H1 (cell line): ENCODE measurements at regions not wholly inside any gene's neighbourhood (a gene's known extent, or its start where the extent isn't known, plus 50 kb on each side); places are given as distances from the start of the nearest gene placed in this dataset.

Source experiments
- CTCF ChIA-PET: fragments of 300-600 bp; sonication (Branson Sonifier 250); formaldehyde crosslinking; loops from one replicate; lab custom pipeline; 2021; ENCODE audit not compliant: partially characterized antibody; lab: Charles Lee
- POLR2A ChIA-PET: fragments of 300-600 bp; sonication (Branson Sonifier 250); formaldehyde crosslinking; loops from one replicate; lab custom pipeline; 2021; ENCODE audit warnings: inconsistent platforms; ENCODE audit not compliant: partially characterized antibody; lab: Charles Lee
- DNase-seq, 2 experiments: peaks; one replicate each; pipeline versions ENCODE4 v3.0.0 to v3.0.0-alpha.2; 2010 to 2022; ENCODE audit warnings: low spot score in 2 of 2, low read depth in 1 of 2, mixed read lengths in 1 of 2
- FAIRE-seq: peaks from 2 replicates; lab custom pipeline; 2011; peaks lifted over from hg19 to GRCh38; lab: Jason Lieb, UNC
- H2AFZ ChIP-seq: 2 replicates; pipeline ENCODE4 v1.8.1; 2012; ENCODE audit warnings: low read length, inconsistent platforms
- H2AK5ac ChIP-seq: 2 replicates; pipeline ENCODE4 v1.6.1; 2013; ENCODE audit warnings: low read depth, low read length
- H2BK120ac ChIP-seq: replicated peaks from 2 replicates; pipeline ENCODE3; 2013; ENCODE audit warnings: low read depth, low read length, inconsistent platforms
- H2BK12ac ChIP-seq: 2 replicates; pipeline ENCODE4 v1.6.1; 2013; ENCODE audit warnings: low read depth, low read length
- H2BK15ac ChIP-seq: 2 replicates; pipeline ENCODE4 v1.6.1; 2013; ENCODE audit warnings: low read length
- H2BK20ac ChIP-seq: 2 replicates; pipeline ENCODE4 v1.6.1; 2013; ENCODE audit warnings: low read length
- H2BK5ac ChIP-seq: 2 replicates; pipeline ENCODE4 v1.6.1; 2013; ENCODE audit warnings: low read depth, low read length
- H3K14ac ChIP-seq: 2 replicates; pipeline ENCODE4 v1.6.1; 2013; ENCODE audit warnings: inconsistent platforms; ENCODE audit not compliant: insufficient read length
- H3K18ac ChIP-seq: 2 replicates; pipeline ENCODE4 v1.6.1; 2013; ENCODE audit warnings: low read length; ENCODE audit errors: extremely low read depth
- H3K23ac ChIP-seq: 2 replicates; pipeline ENCODE4 v1.6.1; 2013; ENCODE audit warnings: inconsistent platforms; ENCODE audit not compliant: insufficient read length
- H3K23me2 ChIP-seq: 2 replicates; pipeline ENCODE4 v1.6.1; 2013; ENCODE audit warnings: low read depth, low read length
- H3K27ac ChIP-seq: 2 replicates; pipeline ENCODE4 v1.6.1; 2011; ENCODE audit warnings: low read depth, low read length, inconsistent platforms
- H3K27me3 ChIP-seq, 4 experiments: replicated peaks in 1 of 4; 1 replicate in 1 of 4; 2 replicates in 3 of 4; pipeline versions ENCODE4 v1.6.1 to v1.8.1; 2011 to 2013; ENCODE audit warnings: low read length in 3 of 4, mild to moderate bottlenecking in 3 of 4, inconsistent platforms in 2 of 4, mixed read lengths in 2 of 4, moderate library complexity in 1 of 4; ENCODE audit not compliant: control insufficient read depth in 3 of 4, insufficient read depth in 3 of 4; ENCODE audit errors: extremely low read depth in 1 of 4
- H3K36me3 ChIP-seq, 4 experiments: 2 replicates each; pipeline versions ENCODE4 v1.6.1 to v1.8.1; 2011 to 2013; ENCODE audit warnings: mild to moderate bottlenecking in 4 of 4, low read length in 3 of 4, moderate library complexity in 2 of 4, control low read depth in 1 of 4, inconsistent platforms in 1 of 4; ENCODE audit not compliant: insufficient read depth in 4 of 4, control insufficient read depth in 2 of 4
- H3K4ac ChIP-seq: replicated peaks from 2 replicates; pipeline ENCODE3; 2013; ENCODE audit warnings: low read length, low read depth, mixed read lengths, inconsistent platforms; ENCODE audit not compliant: insufficient read length
- H3K4me1 ChIP-seq, 4 experiments: replicated peaks in 1 of 4; 1 replicate in 1 of 4; 2 replicates in 3 of 4; pipeline versions ENCODE4 v1.6.1 to v1.8.1; 2011 to 2013; ENCODE audit warnings: low read length in 3 of 4, inconsistent platforms in 2 of 4, mixed read lengths in 1 of 4; ENCODE audit not compliant: insufficient read depth in 4 of 4, control insufficient read depth in 3 of 4
- H3K4me2 ChIP-seq, 2 experiments: 2 replicates each; pipeline versions ENCODE4 v1.6.1 to v1.8.1; 2011 to 2013; ENCODE audit warnings: low read depth in 2 of 2, low read length in 2 of 2, control low read depth in 1 of 2, inconsistent platforms in 1 of 2, mild to moderate bottlenecking in 1 of 2; ENCODE audit not compliant: insufficient read depth in 1 of 2
- H3K4me3 ChIP-seq, 4 experiments: fragments of 200-600, 300-600 bp in 1 of 4; sonication (generic), shearing (Covaris generic), sonication (Bioruptor Twin) in 1 of 4; 2 replicates each; pipeline versions ENCODE4 v1.5.1 to v1.8.1; 2011 to 2016; ENCODE audit warnings: low read length in 4 of 4, low read depth in 3 of 4, control low read depth in 2 of 4, inconsistent platforms in 2 of 4, mild to moderate bottlenecking in 2 of 4, mixed read lengths in 1 of 4, moderate library complexity in 1 of 4; ENCODE audit not compliant: insufficient read depth in 2 of 4; ENCODE audit errors: extremely low read depth in 1 of 4
- H3K56ac ChIP-seq: replicated peaks from 2 replicates; pipeline ENCODE3; 2013; ENCODE audit warnings: low read depth, mild to moderate bottlenecking, mixed read lengths, low read length, inconsistent platforms; ENCODE audit not compliant: insufficient read length
- H3K79me1 ChIP-seq: 2 replicates; pipeline ENCODE4 v1.6.1; 2013; ENCODE audit warnings: low read depth, low read length, control low read depth
- H3K79me2 ChIP-seq, 2 experiments: 2 replicates each; pipeline versions ENCODE4 v1.6.1 to v1.8.1; 2012 to 2013; ENCODE audit warnings: low read length in 2 of 2, mild to moderate bottlenecking in 2 of 2, inconsistent platforms in 1 of 2; ENCODE audit not compliant: insufficient read depth in 2 of 2, control insufficient read depth in 1 of 2
- H3K9ac ChIP-seq, 4 experiments: replicated peaks in 1 of 4; 1 replicate in 1 of 4; 2 replicates in 3 of 4; pipeline versions ENCODE4 v1.6.1 to v1.8.1; 2011 to 2013; ENCODE audit warnings: low read depth in 3 of 4, low read length in 3 of 4, control low read depth in 2 of 4, mild to moderate bottlenecking in 2 of 4, moderate library complexity in 2 of 4, inconsistent platforms in 1 of 4; ENCODE audit errors: extremely low read depth in 1 of 4
- H3K9me3 ChIP-seq, 2 experiments: 2 replicates each; pipeline versions ENCODE4 v1.6.1 to v1.8.1; 2012 to 2013; ENCODE audit warnings: mild to moderate bottlenecking in 2 of 2, moderate library complexity in 2 of 2, control low read depth in 1 of 2, inconsistent platforms in 1 of 2, low read depth in 1 of 2, low read length in 1 of 2, mixed read lengths in 1 of 2; ENCODE audit not compliant: insufficient read depth in 2 of 2
- H4K20me1 ChIP-seq, 2 experiments: replicated peaks in 1 of 2; 2 replicates each; pipeline versions ENCODE3 to v1.8.1; 2011 to 2013; ENCODE audit warnings: inconsistent platforms in 2 of 2, low read length in 2 of 2, mild to moderate bottlenecking in 1 of 2; ENCODE audit not compliant: insufficient read depth in 2 of 2, control insufficient read depth in 1 of 2
- H4K5ac ChIP-seq: 2 replicates; pipeline ENCODE4 v1.6.1; 2013; ENCODE audit warnings: low read length, low read depth, mixed read lengths, inconsistent platforms; ENCODE audit not compliant: insufficient read length
- H4K8ac ChIP-seq: 2 replicates; pipeline ENCODE4 v1.8.0; 2013; ENCODE audit warnings: mild to moderate bottlenecking, moderate library complexity, low read length, inconsistent platforms; ENCODE audit not compliant: insufficient read depth; ENCODE audit errors: extremely low read depth
- H4K91ac ChIP-seq: replicated peaks from 2 replicates; pipeline ENCODE3; 2013; ENCODE audit warnings: low read length, mixed read lengths, inconsistent platforms; ENCODE audit not compliant: insufficient read length
- ATF3 ChIP-seq: IDR thresholded peaks from 2 replicates; pipeline ENCODE4 v1.6.1; 2011; ENCODE audit warnings: low read depth, mild to moderate bottlenecking, low read length; ENCODE audit not compliant: insufficient read depth
- CBX8 ChIP-seq: fragments of 300-800, 300-1000 bp; sonication (generic); IDR thresholded peaks from 2 replicates; pipeline ENCODE4 v1.7.1; 2016; ENCODE audit warnings: low read depth, low read length, borderline replicate concordance
- CEBPB ChIP-seq: IDR thresholded peaks from 2 replicates; pipeline ENCODE4 v1.6.1; 2012; ENCODE audit warnings: low read depth, low read length
- E2F6 ChIP-seq: IDR thresholded peaks from 2 replicates; pipeline ENCODE4 v1.6.1; 2012; ENCODE audit warnings: inconsistent platforms
- EZH2 ChIP-seq: fragments of 200-600 bp; sonication (generic); IDR thresholded peaks from 2 replicates; pipeline ENCODE4 v1.7.1; 2012; ENCODE audit warnings: low read depth, mild to moderate bottlenecking, moderate library complexity, low read length, inconsistent platforms; ENCODE audit not compliant: severe bottlenecking
- KDM5A ChIP-seq: fragments of 200-600 bp; IDR thresholded peaks from 2 replicates; pipeline ENCODE4 v1.7.1; 2012; ENCODE audit warnings: mild to moderate bottlenecking, low read length, inconsistent platforms, mixed read lengths
- POLR2AphosphoS5 ChIP-seq: IDR thresholded peaks from 2 replicates; pipeline ENCODE4 v1.6.1; 2011; ENCODE audit warnings: low read depth, low read length
- RAD21 ChIP-seq, 2 experiments: IDR thresholded peaks in 1 of 2; conservative IDR thresholded peaks in 1 of 2; 2 replicates each; pipeline ENCODE4 v1.6.1; 2011; ENCODE audit warnings: low read depth in 2 of 2, low read length in 2 of 2, improper control_type of control experiment in 1 of 2, inconsistent platforms in 1 of 2, mild to moderate bottlenecking in 1 of 2, moderate library complexity in 1 of 2
- RFX5 ChIP-seq: IDR thresholded peaks from 2 replicates; pipeline ENCODE4 v1.6.1; 2011; ENCODE audit warnings: low read depth, low read length, improper control_type of control experiment, borderline replicate concordance
- SAP30 ChIP-seq: fragments of 300-600 bp; sonication (generic); IDR thresholded peaks from 2 replicates; pipeline ENCODE4 v1.7.1; 2012; ENCODE audit warnings: low read length, moderate library complexity, mild to moderate bottlenecking, inconsistent platforms; ENCODE audit not compliant: insufficient read depth, insufficient replicate concordance
- SIX5 ChIP-seq: IDR thresholded peaks from 2 replicates; pipeline ENCODE4 v1.6.1; 2011; ENCODE audit warnings: mild to moderate bottlenecking, low read depth, low read length
- SUZ12 ChIP-seq: fragments of 200-600 bp; sonication (generic); IDR thresholded peaks from 2 replicates; pipeline ENCODE4 v1.6.1; 2012; ENCODE audit warnings: mild to moderate bottlenecking, inconsistent platforms, low read length, moderate library complexity, mixed read lengths
- TCF12 ChIP-seq: IDR thresholded peaks from 2 replicates; pipeline ENCODE4 v1.6.1; 2011; ENCODE audit warnings: low read depth, mild to moderate bottlenecking, low read length
- YY1 ChIP-seq: IDR thresholded peaks from 2 replicates; pipeline ENCODE4 v1.6.1; 2011; ENCODE audit warnings: low read depth, mild to moderate bottlenecking, low read length
- WGBS, 2 experiments: shearing (Covaris generic) in 1 of 2; methylation state at CpG; one replicate each; pipeline versions ENCODE4 v1.1.6 to v1.1.7; 2013 to 2015; ENCODE audit warnings: low lambda C conversion rate in 2 of 2, mixed read lengths in 2 of 2, inconsistent platforms in 1 of 2, low coverage in 1 of 2, missing lambda C conversion rate in 1 of 2; ENCODE audit not compliant: insufficient replicate concordance in 2 of 2, insufficient coverage in 1 of 2, insufficient read length in 1 of 2; ENCODE audit errors: extremely low coverage in 1 of 2, missing lambda C conversion rate in 1 of 2; 5-methylcytosine and 5-hydroxymethylcytosine counted together

- H4K20me1 ChIP-seq, result no peaks in the 10 kb centered on the region
- CTCF ChIA-PET, result interaction anchor here (1.3 kb wide), 1 partner anchor 12 kb away, joined by 4 read pairs; no protein-coding TSS in a partner anchor
- no peak overlapping the region for H2BK20ac ChIP-seq
- no peak for TF ChIP-seq CBX8
- no peak for TF ChIP-seq SAP30
- TF ChIP-seq E2F6, result no peak
- no peak for TF ChIP-seq RAD21 (IDR thresholded peaks at IDR 0.05 in 1 of 2, conservative IDR thresholded peaks at IDR 0.05 in 1 of 2; ENCODE audit: low read depth in 2 of 2, low read length in 2 of 2)
- TF ChIP-seq ATF3, result no peak
- TF ChIP-seq SIX5, result no peak
- TF ChIP-seq CEBPB, result no peak
- no peak for TF ChIP-seq RFX5
- no peak for TF ChIP-seq SUZ12
- TF ChIP-seq TCF12, result no peak
- no peak for TF ChIP-seq YY1
- no peak for TF ChIP-seq EZH2
- TF ChIP-seq KDM5A, result no peak
- no peak for TF ChIP-seq POLR2AphosphoS5
Observed at GRCh38 chr14:48490756-48491155, 815.4 kb upstream of the MDGA2 start.

More at GRCh38 chr14:48490756-48491155, 815.4 kb upstream of the MDGA2 start:
- H2BK120ac ChIP-seq, result no peak overlapping the region
- no peak overlapping the region for H4K8ac ChIP-seq
- no peaks in the 10 kb centered on the region for H3K36me3 ChIP-seq
- no peak overlapping the region for H2BK12ac ChIP-seq
- POLR2A ChIA-PET, result no interaction called here
- H3K4ac ChIP-seq, result no peak overlapping the region
- H3K14ac ChIP-seq, result no peak overlapping the region
- no peak overlapping the region for H3K4me2 ChIP-seq
- H3K27ac ChIP-seq, result no peak overlapping the region
- H3K23me2 ChIP-seq, result no peaks in the 10 kb centered on the region
- H2BK15ac ChIP-seq, result no peak overlapping the region
- H4K91ac ChIP-seq, result no peak overlapping the region
- H3K56ac ChIP-seq, result no peak overlapping the region
- WGBS, 2 experiments, result 89% methylated on average over 4 of the region's 4 CpGs; no CpG with 5 or more reads in 1 of the 2 experiments
- H2AFZ ChIP-seq, result no peak overlapping the region
- no peak overlapping the region for H2AK5ac ChIP-seq
- DNase-seq, result no peak
- H3K27me3 ChIP-seq, result no peaks in the 10 kb centered on the region
- no peak overlapping the region for H3K23ac ChIP-seq
- no peak for FAIRE-seq
- H3K79me1 ChIP-seq, result no peaks in the 10 kb centered on the region
- H3K18ac ChIP-seq, result no peak overlapping the region
- no peak overlapping the region for H3K4me3 ChIP-seq
- no peak overlapping the region for H4K5ac ChIP-seq
- H3K4me1 ChIP-seq, result no peaks in the 10 kb centered on the region
- H3K9me3 ChIP-seq, result no peaks in the 10 kb centered on the region
- H2BK5ac ChIP-seq, result no peak overlapping the region
- H3K9ac ChIP-seq, result no peak overlapping the region
- H3K79me2 ChIP-seq, result no peaks in the 10 kb centered on the region
